ENCODE measurements at regions not wholly inside any gene's neighbourhood (a gene's known extent, or its start where the extent isn't known, plus 50 kb on each side); places are given as distances from the start of the nearest gene placed in this dataset.

DNA sequence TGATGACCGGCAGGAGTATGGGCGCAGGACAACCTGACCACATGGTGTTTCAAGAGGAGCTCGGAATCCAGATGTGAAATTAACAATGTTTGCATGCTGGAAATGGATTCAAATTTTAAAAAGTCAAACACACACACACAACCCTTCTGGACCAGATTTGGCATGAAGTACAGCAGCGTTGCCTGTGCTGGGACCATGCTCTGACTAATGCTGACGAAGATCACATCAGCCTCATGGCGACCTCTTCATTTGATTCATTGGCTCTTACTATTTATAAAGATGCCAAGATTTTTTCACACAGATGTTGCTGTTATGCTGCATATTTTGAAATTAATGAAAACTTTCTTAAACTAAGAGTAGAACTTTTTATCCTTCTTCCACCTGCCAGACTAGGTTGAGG, 926.6 kb upstream of the TMEM132C start:
- TF ChIP-seq, protein P1, sequence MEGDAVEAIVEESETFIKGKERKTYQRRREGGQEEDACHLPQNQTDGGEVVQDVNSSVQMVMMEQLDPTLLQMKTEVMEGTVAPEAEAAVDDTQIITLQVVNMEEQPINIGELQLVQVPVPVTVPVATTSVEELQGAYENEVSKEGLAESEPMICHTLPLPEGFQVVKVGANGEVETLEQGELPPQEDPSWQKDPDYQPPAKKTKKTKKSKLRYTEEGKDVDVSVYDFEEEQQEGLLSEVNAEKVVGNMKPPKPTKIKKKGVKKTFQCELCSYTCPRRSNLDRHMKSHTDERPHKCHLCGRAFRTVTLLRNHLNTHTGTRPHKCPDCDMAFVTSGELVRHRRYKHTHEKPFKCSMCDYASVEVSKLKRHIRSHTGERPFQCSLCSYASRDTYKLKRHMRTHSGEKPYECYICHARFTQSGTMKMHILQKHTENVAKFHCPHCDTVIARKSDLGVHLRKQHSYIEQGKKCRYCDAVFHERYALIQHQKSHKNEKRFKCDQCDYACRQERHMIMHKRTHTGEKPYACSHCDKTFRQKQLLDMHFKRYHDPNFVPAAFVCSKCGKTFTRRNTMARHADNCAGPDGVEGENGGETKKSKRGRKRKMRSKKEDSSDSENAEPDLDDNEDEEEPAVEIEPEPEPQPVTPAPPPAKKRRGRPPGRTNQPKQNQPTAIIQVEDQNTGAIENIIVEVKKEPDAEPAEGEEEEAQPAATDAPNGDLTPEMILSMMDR (IDR thresholded peaks at IDR 0.05), result no peak
- no peak for TF ChIP-seq POLR2A (IDR thresholded peaks at IDR 0.05)

All from adrenal gland (tissue), 5 donors.